ENCODE measurements at regions not wholly inside any gene's neighbourhood (a gene's known extent, or its start where the extent isn't known, plus 50 kb on each side); places are given as distances from the start of the nearest gene placed in this dataset.

GRCh38 chr5:117082977-117083376 lies 508.4 kb upstream of the SEMA6A start:
- TF ChIP-seq CTCF (optimal IDR thresholded peaks at IDR 0.05 in 1 of 3, IDR thresholded peaks at IDR 0.05 in 1 of 3, conservative IDR thresholded peaks at IDR 0.05 in 1 of 3; ENCODE audit: extremely low read depth in 1 of 3, insufficient read depth in 2 of 3, low read length in 3 of 3), result no peak
- no peak for FAIRE-seq
- H3K79me2 ChIP-seq (ENCODE audit: control insufficient read depth, insufficient read depth, low read length), result no peaks in the 10 kb centered on the region
- H3K9ac ChIP-seq (ENCODE audit: control insufficient read depth, extremely low read depth, insufficient read depth, low read length), result no peak overlapping the region
- no peak overlapping the region for H3K4me2 ChIP-seq (ENCODE audit: control insufficient read depth, extremely low read depth, insufficient read depth, low read depth, low read length)
- H3K9me1 ChIP-seq (ENCODE audit: control insufficient read depth, extremely low read depth, insufficient read depth, low read length), result no peaks in the 10 kb centered on the region
- H3K9me3 ChIP-seq (ENCODE audit: control insufficient read depth, low read depth, low read length), result no peaks in the 10 kb centered on the region
- no peak for DNase-seq (ENCODE audit: low read depth, low spot score)
- no peak overlapping the region for H3K27ac ChIP-seq (ENCODE audit: control insufficient read depth, insufficient read depth, low read length)
- no peaks in the 10 kb centered on the region for H3K36me3 ChIP-seq (ENCODE audit: control insufficient read depth in 2 of 2, extremely low read depth in 1 of 2, insufficient read depth in 2 of 2, low read length in 2 of 2)
- no peak overlapping the region for H2AFZ ChIP-seq (ENCODE audit: control insufficient read depth, low read length)
- no peak overlapping the region for H3K4me3 ChIP-seq (ENCODE audit: control insufficient read depth in 2 of 3, extremely low read depth in 1 of 3, insufficient read depth in 2 of 3, low read depth in 1 of 3, low read length in 3 of 3)
- H4K20me1 ChIP-seq (ENCODE audit: control insufficient read depth, extremely low read depth, insufficient read depth, low read length), result no peaks in the 10 kb centered on the region
- dilution Hi-C loops (cut with MboI; ENCODE audit: extremely low pct_ligation_motif_present, low sequenced_read_pairs), result no loop called here
- no peaks in the 10 kb centered on the region for H3K4me1 ChIP-seq (ENCODE audit: control insufficient read depth, extremely low read depth, insufficient read depth, low read length)
- no peaks in the 10 kb centered on the region for H3K27me3 ChIP-seq (ENCODE audit: control insufficient read depth, extremely low read depth, insufficient read depth, low read length)

DNA sequence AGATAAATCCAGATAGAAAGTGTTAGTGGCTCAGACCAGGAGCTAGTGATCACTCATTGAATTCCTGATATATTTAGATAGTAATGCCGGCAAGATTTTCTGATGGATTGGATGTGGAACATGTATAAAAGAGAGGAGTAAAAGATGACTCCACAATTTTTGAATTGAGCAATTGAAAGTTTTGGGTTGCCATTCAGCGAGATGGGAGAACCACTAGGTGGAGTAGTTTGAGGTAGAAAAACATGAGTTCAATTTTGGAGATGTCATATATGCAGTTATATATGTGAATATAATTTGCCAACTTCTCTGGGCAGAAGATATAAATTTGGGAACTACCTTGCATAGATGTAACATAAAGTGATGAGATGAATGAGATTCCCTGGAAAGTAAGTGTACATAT lies 502.5 kb upstream of the SEMA6A start:
- FAIRE-seq (no peak), DNase-seq (ENCODE audit: low read depth, low spot score) (no peak)
- Histone ChIP-seq H3K4me1 (ENCODE audit: control insufficient read depth, extremely low read depth, insufficient read depth, low read length) (no peaks in the 10 kb centered on the region), H3K27ac (ENCODE audit: control insufficient read depth, insufficient read depth, low read length) (no peak overlapping the region), H3K4me2 (ENCODE audit: control insufficient read depth, extremely low read depth, insufficient read depth, low read depth, low read length) (no peak overlapping the region), H2AFZ (ENCODE audit: control insufficient read depth, low read length) (no peak overlapping the region), H3K9me1 (ENCODE audit: control insufficient read depth, extremely low read depth, insufficient read depth, low read length) (no peaks in the 10 kb centered on the region), H4K20me1 (ENCODE audit: control insufficient read depth, extremely low read depth, insufficient read depth, low read length) (no peaks in the 10 kb centered on the region), H3K79me2 (ENCODE audit: control insufficient read depth, insufficient read depth, low read length) (no peaks in the 10 kb centered on the region), H3K36me3 (ENCODE audit: control insufficient read depth in 2 of 2, extremely low read depth in 1 of 2, insufficient read depth in 2 of 2, low read length in 2 of 2) (no peaks in the 10 kb centered on the region), H3K9ac (ENCODE audit: control insufficient read depth, extremely low read depth, insufficient read depth, low read length) (no peak overlapping the region), H3K9me3 (ENCODE audit: control insufficient read depth, low read depth, low read length) (no peaks in the 10 kb centered on the region), H3K4me3 (ENCODE audit: control insufficient read depth in 2 of 3, extremely low read depth in 1 of 3, insufficient read depth in 2 of 3, low read depth in 1 of 3, low read length in 3 of 3) (no peak overlapping the region), H3K27me3 (ENCODE audit: control insufficient read depth, extremely low read depth, insufficient read depth, low read length) (no peaks in the 10 kb centered on the region)
- no peak for TF ChIP-seq EZH2 (IDR thresholded peaks at IDR 0.05; ENCODE audit: low read length)
- TF ChIP-seq CTCF (optimal IDR thresholded peaks at IDR 0.05 in 1 of 3, IDR thresholded peaks at IDR 0.05 in 1 of 3, conservative IDR thresholded peaks at IDR 0.05 in 1 of 3; ENCODE audit: extremely low read depth in 1 of 3, insufficient read depth in 2 of 3, low read length in 3 of 3), result peak in 2 of 3 experiments; percentile 42 to 57
- dilution Hi-C loops (cut with MboI; ENCODE audit: extremely low pct_ligation_motif_present, low sequenced_read_pairs), result no loop called here

Measured in keratinocyte (primary cell).